HL-60 (cell line): ENCODE measurements at regions not wholly inside any gene's neighbourhood (a gene's known extent, or its start where the extent isn't known, plus 50 kb on each side); places are given as distances from the start of the nearest gene placed in this dataset.

Source experiments
- DNase-seq, 2 experiments: peaks; one replicate each; pipeline ENCODE4 v3.0.0-alpha.2; 2010 to 2020; ENCODE audit warnings: low read depth in 1 of 2, low spot score in 1 of 2
- H3K27ac ChIP-seq: fragments of 250-450 bp; sonication (Bioruptor Pico); replicated peaks from 2 replicates; pipeline ENCODE4 v1.5.1; 2020; ENCODE audit warnings: mild to moderate bottlenecking, moderate library complexity
- H3K27me3 ChIP-seq: fragments of 250-450 bp; sonication (Bioruptor Pico); 2 replicates; pipeline ENCODE4 v1.5.1; 2021; ENCODE audit warnings: mild to moderate bottlenecking, moderate library complexity; ENCODE audit not compliant: insufficient read depth, poor library complexity, severe bottlenecking
- H3K4me3 ChIP-seq: replicated peaks from 2 replicates; pipeline ENCODE4 v1.5.1; 2011; ENCODE audit warnings: mild to moderate bottlenecking, control low read depth, low read length; ENCODE audit not compliant: insufficient read depth
- GABPA ChIP-seq: IDR thresholded peaks from 2 replicates; pipeline ENCODE4 v1.6.1; 2012; ENCODE audit warnings: low read depth
- POLR2AphosphoS5 ChIP-seq: IDR thresholded peaks from 2 replicates; pipeline ENCODE4 v1.6.1; 2012; ENCODE audit warnings: low read depth
- SPI1 ChIP-seq: IDR thresholded peaks from 2 replicates; pipeline ENCODE4 v1.6.1; 2012; ENCODE audit warnings: low read depth, mild to moderate bottlenecking, borderline replicate concordance
- TF ChIP-seq, protein P1 (sequence below): IDR thresholded peaks from one replicate; pipeline ENCODE4 v1.5.1; 2011; ENCODE audit warnings: low read length, control low read depth, inconsistent platforms; ENCODE audit not compliant: insufficient read depth
- TF ChIP-seq, protein P2 (sequence below): IDR thresholded peaks from 2 replicates; pipeline ENCODE4 v1.6.1; 2012; ENCODE audit warnings: low read depth; ENCODE audit not compliant: insufficient replicate concordance

DNA sequence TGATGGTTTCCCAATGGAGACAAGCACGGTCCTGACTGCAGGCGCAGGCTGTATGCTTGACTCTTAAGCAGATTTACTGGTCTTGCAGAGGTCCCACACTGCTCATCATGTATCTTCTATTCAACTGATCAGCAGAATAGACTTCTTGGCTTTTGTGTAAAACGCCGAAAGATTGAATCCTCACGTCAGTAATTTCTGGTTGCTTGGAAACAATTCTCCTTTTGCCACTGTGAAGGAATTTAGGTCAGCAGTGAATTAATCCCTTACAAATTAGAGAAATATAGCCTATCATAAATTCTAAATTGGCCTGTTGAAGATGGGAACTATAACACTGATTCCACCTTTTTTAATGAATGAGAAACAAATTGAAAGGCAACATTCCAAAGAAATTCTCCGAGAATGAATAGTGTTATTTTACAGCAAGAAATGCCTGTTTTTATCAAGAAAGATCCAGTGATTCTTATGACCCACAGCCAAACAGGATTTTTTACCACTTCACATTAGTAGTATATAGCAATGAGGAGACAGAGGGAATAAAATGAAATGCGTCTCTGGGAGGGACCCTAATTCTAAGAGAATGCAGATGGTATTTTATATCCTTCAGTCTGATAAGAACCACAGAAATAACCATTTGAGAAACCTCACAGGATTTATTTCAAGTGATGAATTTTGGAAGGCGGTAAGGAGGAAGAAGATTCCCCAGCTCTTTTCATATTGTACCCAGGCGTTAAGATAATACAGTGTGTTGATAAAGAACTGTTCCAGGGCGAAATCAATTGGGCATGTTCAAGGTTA, 362.5 kb downstream of the RAB38 start:
- TF ChIP-seq POLR2AphosphoS5 (no peak), SPI1 (no peak), GABPA (no peak)
- TF ChIP-seq, protein P1, sequence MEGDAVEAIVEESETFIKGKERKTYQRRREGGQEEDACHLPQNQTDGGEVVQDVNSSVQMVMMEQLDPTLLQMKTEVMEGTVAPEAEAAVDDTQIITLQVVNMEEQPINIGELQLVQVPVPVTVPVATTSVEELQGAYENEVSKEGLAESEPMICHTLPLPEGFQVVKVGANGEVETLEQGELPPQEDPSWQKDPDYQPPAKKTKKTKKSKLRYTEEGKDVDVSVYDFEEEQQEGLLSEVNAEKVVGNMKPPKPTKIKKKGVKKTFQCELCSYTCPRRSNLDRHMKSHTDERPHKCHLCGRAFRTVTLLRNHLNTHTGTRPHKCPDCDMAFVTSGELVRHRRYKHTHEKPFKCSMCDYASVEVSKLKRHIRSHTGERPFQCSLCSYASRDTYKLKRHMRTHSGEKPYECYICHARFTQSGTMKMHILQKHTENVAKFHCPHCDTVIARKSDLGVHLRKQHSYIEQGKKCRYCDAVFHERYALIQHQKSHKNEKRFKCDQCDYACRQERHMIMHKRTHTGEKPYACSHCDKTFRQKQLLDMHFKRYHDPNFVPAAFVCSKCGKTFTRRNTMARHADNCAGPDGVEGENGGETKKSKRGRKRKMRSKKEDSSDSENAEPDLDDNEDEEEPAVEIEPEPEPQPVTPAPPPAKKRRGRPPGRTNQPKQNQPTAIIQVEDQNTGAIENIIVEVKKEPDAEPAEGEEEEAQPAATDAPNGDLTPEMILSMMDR = no peak
- TF ChIP-seq, protein P2, sequence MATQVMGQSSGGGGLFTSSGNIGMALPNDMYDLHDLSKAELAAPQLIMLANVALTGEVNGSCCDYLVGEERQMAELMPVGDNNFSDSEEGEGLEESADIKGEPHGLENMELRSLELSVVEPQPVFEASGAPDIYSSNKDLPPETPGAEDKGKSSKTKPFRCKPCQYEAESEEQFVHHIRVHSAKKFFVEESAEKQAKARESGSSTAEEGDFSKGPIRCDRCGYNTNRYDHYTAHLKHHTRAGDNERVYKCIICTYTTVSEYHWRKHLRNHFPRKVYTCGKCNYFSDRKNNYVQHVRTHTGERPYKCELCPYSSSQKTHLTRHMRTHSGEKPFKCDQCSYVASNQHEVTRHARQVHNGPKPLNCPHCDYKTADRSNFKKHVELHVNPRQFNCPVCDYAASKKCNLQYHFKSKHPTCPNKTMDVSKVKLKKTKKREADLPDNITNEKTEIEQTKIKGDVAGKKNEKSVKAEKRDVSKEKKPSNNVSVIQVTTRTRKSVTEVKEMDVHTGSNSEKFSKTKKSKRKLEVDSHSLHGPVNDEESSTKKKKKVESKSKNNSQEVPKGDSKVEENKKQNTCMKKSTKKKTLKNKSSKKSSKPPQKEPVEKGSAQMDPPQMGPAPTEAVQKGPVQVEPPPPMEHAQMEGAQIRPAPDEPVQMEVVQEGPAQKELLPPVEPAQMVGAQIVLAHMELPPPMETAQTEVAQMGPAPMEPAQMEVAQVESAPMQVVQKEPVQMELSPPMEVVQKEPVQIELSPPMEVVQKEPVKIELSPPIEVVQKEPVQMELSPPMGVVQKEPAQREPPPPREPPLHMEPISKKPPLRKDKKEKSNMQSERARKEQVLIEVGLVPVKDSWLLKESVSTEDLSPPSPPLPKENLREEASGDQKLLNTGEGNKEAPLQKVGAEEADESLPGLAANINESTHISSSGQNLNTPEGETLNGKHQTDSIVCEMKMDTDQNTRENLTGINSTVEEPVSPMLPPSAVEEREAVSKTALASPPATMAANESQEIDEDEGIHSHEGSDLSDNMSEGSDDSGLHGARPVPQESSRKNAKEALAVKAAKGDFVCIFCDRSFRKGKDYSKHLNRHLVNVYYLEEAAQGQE = no peak
- Histone ChIP-seq H3K27ac (no peak overlapping the region), H3K27me3 (no peaks in the 10 kb centered on the region), H3K4me3 (no peak overlapping the region)
- DNase-seq = no peak

DNA sequence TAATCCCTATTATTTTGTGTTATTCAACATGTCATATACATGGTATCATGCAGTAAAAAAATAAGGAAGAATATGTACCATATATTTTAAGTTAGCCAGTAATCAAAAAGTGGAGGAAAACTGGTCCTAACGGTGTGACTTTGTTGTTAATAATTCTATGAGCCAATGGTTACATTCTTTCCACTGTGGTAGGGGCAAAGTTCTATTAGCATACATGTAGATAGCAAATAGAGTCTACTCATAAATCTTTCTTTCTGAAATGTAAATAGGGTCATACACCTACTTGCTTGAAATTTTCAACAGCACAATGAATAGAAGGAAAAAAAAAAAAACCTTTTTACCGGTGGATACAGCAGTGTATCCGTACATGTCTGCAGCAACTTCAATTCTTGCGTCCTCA, 364.8 kb downstream of the RAB38 start:
- no peak overlapping the region for H3K4me3 ChIP-seq

DNA sequence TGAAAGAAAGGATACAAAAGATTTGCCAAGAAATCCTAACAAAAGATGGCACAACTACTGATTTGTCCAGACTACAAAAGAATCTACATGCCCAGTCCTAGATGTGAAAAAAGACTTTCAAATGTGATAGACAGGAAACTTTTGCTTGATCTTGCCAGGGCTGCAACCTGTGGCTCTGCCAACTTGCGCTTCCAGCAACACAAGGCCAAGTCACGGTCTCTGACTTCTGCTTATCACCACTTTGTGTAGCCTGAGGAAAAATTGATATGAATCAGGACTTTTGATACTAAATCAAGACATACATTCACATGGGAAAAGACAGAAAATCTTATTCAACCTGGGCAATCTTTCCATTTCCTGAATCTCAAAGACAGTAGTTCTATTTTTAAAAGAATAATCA, 366.0 kb downstream of the RAB38 start:
- H3K4me3 ChIP-seq = no peak overlapping the region
- DNase-seq = no peak
- H3K27ac ChIP-seq = no peak overlapping the region
- H3K27me3 ChIP-seq = no peaks in the 10 kb centered on the region
- TF ChIP-seq, protein P1 = no peak
- TF ChIP-seq GABPA = no peak
- TF ChIP-seq SPI1 = no peak
- TF ChIP-seq POLR2AphosphoS5 = no peak
- TF ChIP-seq, protein P2 = no peak

More for the DNA sequence above, 364.8 kb downstream of the RAB38 start:
- DNase-seq = no peak
- TF ChIP-seq POLR2AphosphoS5 (no peak), GABPA (no peak), SPI1 (no peak)
- TF ChIP-seq, protein P2 = no peak
- TF ChIP-seq, protein P1 = no peak
- H3K27me3 ChIP-seq = no peaks in the 10 kb centered on the region
- H3K27ac ChIP-seq = no peak overlapping the region
